HG03378 (cell line): ENCODE measurements at regions not wholly inside any gene's neighbourhood (a gene's known extent, or its start where the extent isn't known, plus 50 kb on each side); places are given as distances from the start of the nearest gene placed in this dataset.

Source experiments
- ATAC-seq: cut with Tn5 transposase; IDR thresholded peaks from one replicate; pipeline ENCODE4 v1.9.1; 2021; ENCODE audit warnings: mild to moderate bottlenecking, moderate library complexity; ENCODE audit not compliant: unreplicated experiment

GRCh38 chr9:79170643-79171042 is 401.1 kb upstream of the TLE4 start:
- ATAC-seq, result no peak

GRCh38 chr9:79173932-79174331 is 397.8 kb upstream of the TLE4 start:
- ATAC-seq, result no peak

- no peak for ATAC-seq
Observed at GRCh38 chr9:79176014-79176697, 395.6 kb upstream of the TLE4 start.

GRCh38 chr9:79184831-79185230 is 386.9 kb upstream of the TLE4 start:
- no peak for ATAC-seq

- no peak for ATAC-seq
Observed at GRCh38 chr9:79185866-79186265, 385.9 kb upstream of the TLE4 start.

GRCh38 chr9:79189511-79189924 is 382.2 kb upstream of the TLE4 start:
- no peak for ATAC-seq

GRCh38 chr9:79193001-79193400 is 378.8 kb upstream of the TLE4 start:
- no peak for ATAC-seq

- no peak for ATAC-seq
Observed at GRCh38 chr9:79193501-79194223, 378.1 kb upstream of the TLE4 start.

- no peak for ATAC-seq
Observed at GRCh38 chr9:79195879-79196278, 375.9 kb upstream of the TLE4 start.

- ATAC-seq, result no peak
Observed at GRCh38 chr9:79196606-79197005, 375.2 kb upstream of the TLE4 start.

GRCh38 chr9:79200336-79200735 is 371.4 kb upstream of the TLE4 start:
- no peak for ATAC-seq

- ATAC-seq, result no peak
Observed at GRCh38 chr9:79201636-79202035, 370.1 kb upstream of the TLE4 start.

- ATAC-seq, result no peak
Observed at GRCh38 chr9:79208791-79209396, 362.9 kb upstream of the TLE4 start.

- ATAC-seq, result no peak
Observed at GRCh38 chr9:79210541-79211243, 361.1 kb upstream of the TLE4 start.

- no peak for ATAC-seq
Observed at GRCh38 chr9:79213417-79214125, 358.2 kb upstream of the TLE4 start.

GRCh38 chr9:79215821-79216220 is 355.9 kb upstream of the TLE4 start:
- no peak for ATAC-seq

GRCh38 chr9:79220251-79220650 is 351.5 kb upstream of the TLE4 start:
- no peak for ATAC-seq

GRCh38 chr9:79220666-79221065 is 351.1 kb upstream of the TLE4 start:
- ATAC-seq, result no peak

- ATAC-seq, result no peak
Observed at GRCh38 chr9:79221084-79221483, 350.7 kb upstream of the TLE4 start.

- ATAC-seq, result no peak
Observed at GRCh38 chr9:79222483-79222882, 349.3 kb upstream of the TLE4 start.
